NCI-H1105 treated with DMSO at 0.1 percent for 48 hours (cell line): ENCODE measurements at regions not wholly inside any gene's neighbourhood (a gene's known extent, or its start where the extent isn't known, plus 50 kb on each side); places are given as distances from the start of the nearest gene placed in this dataset.

Experiments
- DNase-seq: peaks from one replicate; lab custom pipeline; 2025; lab: John Stamatoyannopoulos, UW

DNA sequence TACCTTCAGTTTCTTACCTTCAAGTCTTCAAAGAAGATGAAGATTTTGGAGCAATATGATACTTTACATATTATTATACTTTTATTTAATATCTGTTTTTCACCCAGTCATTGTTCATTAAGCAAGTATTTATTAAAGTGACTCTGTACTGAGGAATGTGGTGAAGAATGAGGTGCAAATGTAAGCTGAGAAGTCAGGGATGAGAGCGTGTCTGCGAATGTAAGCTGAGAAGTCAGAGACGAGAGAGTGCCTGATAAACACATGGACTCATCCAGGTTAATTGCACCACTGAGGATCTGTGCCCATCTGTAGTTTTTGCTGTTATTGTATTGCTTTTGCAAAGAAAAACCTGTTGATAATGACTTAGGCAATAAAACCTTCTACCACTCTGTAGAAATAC is 211.9 kb upstream of the FAR2 start:
- DNase-seq = no peak

DNA sequence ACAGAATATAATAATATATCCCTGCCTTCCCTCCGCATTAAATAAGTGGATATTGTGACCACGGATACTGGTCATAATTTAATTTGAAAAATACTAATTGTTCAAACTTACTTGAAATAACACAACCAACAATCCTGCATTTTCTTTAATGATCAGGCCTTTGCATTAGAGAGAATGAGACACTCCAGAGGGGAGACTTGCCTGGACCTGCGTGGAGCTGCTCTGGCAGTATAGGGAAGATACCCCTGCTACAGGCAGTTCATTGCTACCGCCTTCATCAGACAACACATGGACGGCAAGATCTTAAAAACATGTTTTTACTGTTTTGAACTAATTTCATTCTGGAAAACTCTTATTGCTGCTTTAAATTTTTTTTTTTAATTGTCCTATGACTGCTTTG is 211.0 kb upstream of the FAR2 start:
- DNase-seq = peak; percentile 57

DNA sequence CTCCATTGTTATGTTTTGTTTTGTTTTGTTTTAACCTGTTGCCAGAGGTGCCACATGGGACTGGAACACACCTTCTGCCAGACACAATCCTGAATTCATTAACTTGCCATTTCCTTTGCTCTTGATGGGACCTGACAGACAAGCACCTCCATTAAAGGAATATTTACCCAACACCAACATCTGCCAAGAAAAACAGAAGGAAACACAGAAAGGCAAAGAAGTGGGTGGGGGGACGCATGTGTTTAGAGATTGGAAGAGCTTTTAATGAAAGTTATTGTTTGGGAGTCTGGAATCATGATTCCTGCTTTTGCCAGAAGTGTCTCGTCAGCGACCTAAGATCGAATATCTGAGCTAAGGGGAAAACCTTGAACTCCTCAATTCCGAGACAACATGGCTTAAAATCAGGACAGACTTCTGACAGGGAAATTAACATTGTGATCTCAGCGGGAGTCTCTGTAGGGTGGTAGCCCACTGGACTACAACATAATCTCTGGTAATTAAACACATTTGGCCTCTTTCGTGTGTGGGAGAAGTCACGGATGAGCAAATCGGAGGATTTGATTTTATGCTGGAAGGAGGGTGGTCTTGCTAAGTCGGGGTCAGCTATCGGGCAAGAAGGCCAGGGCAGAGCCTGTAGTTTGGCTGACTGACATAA is 210.4 kb upstream of the FAR2 start:
- peak; percentile 47 for DNase-seq

DNA sequence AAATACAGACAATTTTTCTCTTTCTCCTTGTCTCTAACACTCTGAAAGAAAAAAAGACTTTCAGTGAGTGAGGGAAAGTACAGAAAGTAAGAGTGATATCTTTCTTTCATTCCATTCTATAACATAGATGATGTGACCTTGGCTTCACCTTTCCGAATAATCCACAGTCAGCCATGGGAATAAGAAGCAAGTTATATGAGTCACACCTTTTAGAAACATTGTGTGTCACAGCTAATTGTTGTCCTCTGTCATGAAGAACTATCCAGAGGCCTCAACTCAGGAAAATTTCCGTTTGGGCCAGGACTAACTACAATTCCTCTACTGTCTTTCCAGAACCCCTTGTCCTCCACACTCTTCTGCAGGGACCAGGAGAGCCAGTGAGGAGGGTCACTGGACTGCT is 209.7 kb upstream of the FAR2 start:
- no peak for DNase-seq

DNA sequence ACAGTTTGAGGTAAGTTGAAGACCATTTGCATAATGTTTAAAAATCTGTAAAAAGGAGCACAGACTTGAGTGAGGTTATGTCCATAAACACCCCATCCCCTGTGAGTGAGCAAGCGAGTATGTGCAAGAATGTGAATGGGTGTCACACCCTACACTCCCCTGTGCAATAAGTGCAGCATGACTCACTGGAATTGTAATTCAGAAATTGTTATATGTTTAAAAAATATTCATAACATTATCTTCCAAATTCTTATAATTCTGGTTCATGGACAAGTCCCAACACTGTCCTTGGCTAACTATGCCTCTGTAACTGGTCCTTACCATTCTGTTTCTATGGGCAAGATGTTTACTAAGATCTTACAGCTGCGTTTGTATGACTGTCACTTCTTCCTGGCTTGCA is 207.8 kb upstream of the FAR2 start:
- DNase-seq = no peak

GRCh38 chr12:28946361-28946760 is 202.7 kb upstream of the FAR2 start:
- DNase-seq = no peak

DNA sequence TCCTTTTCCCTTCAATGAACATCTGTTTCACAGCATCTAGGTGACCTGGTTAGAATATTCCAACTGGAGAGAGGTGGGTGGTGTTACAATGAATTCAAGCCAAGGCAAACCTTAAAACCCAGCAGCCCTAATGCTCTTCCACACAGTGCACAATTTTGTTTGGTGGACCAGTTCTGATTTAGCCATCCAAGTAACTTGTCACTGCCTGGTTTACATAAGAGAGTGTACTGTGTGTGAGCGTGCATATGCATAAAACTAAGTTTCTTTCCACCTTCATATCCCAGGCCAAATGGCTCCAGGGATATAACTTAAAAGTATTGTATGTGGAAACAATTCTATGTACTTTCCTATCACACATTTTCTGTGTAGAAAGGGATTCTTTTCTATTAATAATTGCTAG is 200.4 kb upstream of the FAR2 start:
- no peak for DNase-seq

DNA sequence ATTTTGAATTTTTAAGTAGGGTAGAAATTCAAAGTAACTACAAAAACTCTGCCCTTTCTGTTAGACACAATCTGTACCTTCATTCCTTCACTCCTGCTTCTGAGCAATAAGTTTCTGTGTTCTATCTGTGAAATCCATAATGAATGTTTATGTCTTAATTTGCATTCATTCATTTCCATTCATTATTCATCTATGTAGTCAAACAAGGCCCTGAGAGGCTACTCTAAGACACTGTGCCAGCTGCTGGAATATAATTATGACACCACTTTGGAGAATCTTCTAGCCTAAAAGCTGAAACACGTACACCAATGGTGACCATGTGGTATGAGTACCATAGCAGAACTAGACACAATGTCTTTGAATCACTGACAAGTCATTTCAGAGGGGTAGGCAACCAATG is 199.9 kb upstream of the FAR2 start:
- no peak for DNase-seq

GRCh38 chr12:28950049-28950448 is 199.0 kb upstream of the FAR2 start:
- DNase-seq = no peak

- no peak for DNase-seq
Observed at GRCh38 chr12:28951935-28952334, 197.1 kb upstream of the FAR2 start.

DNA sequence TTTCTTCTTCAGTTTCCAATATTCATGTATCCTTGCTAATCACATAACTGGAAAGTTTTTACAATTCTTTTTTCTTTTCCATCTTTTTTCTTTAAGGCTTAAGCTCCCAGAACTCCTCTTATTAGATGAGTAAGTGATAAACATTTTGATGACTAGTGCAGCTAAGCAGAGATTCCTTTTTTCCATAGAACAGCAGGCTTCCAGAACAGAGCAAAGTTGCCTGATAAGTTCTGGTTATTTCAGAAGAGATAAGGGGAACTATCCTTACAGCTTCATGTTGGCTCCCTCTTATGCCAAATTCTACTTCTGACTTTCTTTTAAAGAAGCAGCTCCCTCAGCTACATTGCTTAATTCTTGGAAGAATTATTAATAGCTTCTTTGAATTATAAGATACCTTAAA is 194.7 kb upstream of the FAR2 start:
- DNase-seq = no peak

- no peak for DNase-seq
Observed at GRCh38 chr12:28955491-28955890, 193.6 kb upstream of the FAR2 start.

DNA sequence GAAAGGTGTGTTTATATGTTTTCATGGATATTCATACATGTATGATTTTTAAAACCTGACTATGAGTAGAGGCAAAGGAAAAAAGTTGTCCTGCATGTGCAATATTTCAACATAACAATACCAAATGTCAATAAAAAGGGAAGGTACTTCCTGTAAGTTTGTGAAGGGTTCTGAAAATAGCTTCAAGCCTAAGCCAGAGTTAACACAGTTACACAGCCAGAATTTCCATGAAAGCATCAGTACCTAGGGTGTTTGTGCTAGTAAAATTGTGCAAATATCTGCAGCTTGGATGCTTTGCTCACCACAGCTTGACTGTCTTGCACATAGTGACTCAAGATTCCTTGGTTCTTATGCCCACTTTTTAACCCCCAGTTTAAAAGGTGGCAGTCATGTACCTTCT is 193.1 kb upstream of the FAR2 start:
- DNase-seq = no peak

- no peak for DNase-seq
Observed at GRCh38 chr12:28958553-28959195, 190.4 kb upstream of the FAR2 start.

- no peak for DNase-seq
Observed at GRCh38 chr12:28961948-28962384, 187.1 kb upstream of the FAR2 start.

DNA sequence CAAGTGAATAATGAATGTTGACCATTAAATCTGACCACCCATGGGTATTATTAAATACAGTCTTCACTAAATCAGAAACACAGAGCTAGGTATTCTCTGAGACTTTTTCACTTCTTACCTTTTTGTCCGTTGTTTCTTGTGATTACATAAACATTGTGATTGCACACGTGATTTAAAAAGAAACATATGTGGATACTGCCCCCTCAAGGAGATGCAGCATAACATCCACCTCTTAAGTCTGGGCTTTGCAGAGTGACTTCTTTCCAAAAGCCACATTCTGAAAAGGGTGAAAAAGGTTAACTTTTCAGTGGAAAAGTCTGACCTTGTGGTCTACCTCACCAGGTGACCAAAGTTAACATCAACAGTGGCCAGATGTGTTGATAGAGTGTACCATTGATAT is 185.5 kb upstream of the FAR2 start:
- peak; percentile 2 for DNase-seq

- DNase-seq = peak; percentile 87
Observed at GRCh38 chr12:28966046-28966780, 182.9 kb upstream of the FAR2 start.

DNA sequence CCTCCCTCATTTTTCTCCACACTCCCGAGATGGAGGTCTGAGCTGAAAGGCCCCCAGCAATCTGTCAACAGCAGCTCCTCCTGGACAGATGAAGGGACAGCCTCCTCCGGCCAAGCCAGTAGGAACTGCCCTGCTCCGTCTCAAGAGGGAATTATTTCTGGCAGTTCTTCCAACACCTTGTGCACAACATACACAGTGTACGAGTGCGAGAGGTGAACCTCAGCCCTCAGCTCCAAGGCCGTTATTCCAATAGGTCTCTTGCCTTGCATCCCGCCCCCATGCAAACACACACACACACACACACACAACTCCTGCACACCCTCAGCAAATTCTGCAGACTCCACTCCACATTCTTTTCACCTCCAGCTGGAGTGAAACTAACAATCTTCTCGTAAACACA is 181.7 kb upstream of the FAR2 start:
- no peak for DNase-seq

DNA sequence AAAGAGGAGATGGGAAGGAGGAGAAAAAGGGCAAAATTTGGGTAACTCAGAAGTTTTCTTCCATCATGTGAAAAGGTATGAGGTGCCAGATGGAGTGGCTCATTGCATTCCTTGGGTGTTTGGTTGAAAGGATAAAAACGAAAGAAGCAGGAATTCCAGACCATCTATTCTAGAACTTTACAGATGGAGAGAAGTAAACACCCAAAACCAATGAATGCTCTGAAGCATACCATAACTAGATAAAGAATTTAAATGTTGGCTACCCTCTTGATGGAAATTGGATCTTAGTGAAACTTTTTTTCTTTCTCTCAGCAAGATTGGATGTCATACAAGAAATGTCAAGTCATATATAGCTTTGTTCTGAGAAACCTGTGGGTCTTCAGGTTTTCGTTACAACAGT is 175.6 kb upstream of the FAR2 start:
- DNase-seq = no peak

GRCh38 chr12:28974166-28974565 is 174.9 kb upstream of the FAR2 start:
- no peak for DNase-seq

GRCh38 chr12:28974883-28975282 is 174.2 kb upstream of the FAR2 start:
- no peak for DNase-seq

- no peak for DNase-seq
Observed at GRCh38 chr12:28975564-28976340, 173.3 kb upstream of the FAR2 start.

GRCh38 chr12:28980436-28980835 is 168.6 kb upstream of the FAR2 start:
- no peak for DNase-seq
